Activated naive CD8-positive, alpha-beta T cell treated with anti-CD3 and anti-CD28 coated beads, Interleukin-2, amount 50 U/mL, for 24 hours (primary cell): ENCODE measurements at regions not wholly inside any gene's neighbourhood (a gene's known extent, or its start where the extent isn't known, plus 50 kb on each side); places are given as distances from the start of the nearest gene placed in this dataset.

Experiments
- ATAC-seq: fragments of 150-1000 bp; cut with Tn5 transposase; one replicate; pipeline ENCODE4 v1.10.0; 2021
- DNase-seq: peaks from one replicate; pipeline ENCODE4 v3.0.0; 2021
- H3K27ac Mint-ChIP-seq: one replicate; pipeline ENCODE4 v1.8.0; 2021; ENCODE audit warnings: mild to moderate bottlenecking, mixed read lengths
- H3K27me3 Mint-ChIP-seq: one replicate; pipeline ENCODE4 v1.8.0; 2021; ENCODE audit warnings: mixed read lengths
- H3K36me3 Mint-ChIP-seq: one replicate; pipeline ENCODE4 v1.8.0; 2021; ENCODE audit warnings: low read depth, mixed read lengths
- H3K4me1 Mint-ChIP-seq: one replicate; pipeline ENCODE4 v1.8.0; 2021; ENCODE audit warnings: mixed read lengths
- H3K4me3 Mint-ChIP-seq: one replicate; pipeline ENCODE4 v1.8.0; 2021; ENCODE audit warnings: mild to moderate bottlenecking, moderate library complexity, mixed read lengths
- H3K9me3 Mint-ChIP-seq: one replicate; pipeline ENCODE4 v1.8.0; 2021; ENCODE audit warnings: mixed read lengths

GRCh38 chr16:61596655-61597054 is 439.6 kb downstream of the CDH8 start:
- Mint-ChIP-seq H3K4me1 (no peaks in the 10 kb centered on the region), H3K4me3 (no peak overlapping the region), H3K27me3 (no peaks in the 10 kb centered on the region), H3K27ac (no peak overlapping the region), H3K36me3 (no peaks in the 10 kb centered on the region), H3K9me3 (peaks cover 25% of the 10 kb centered on the region)
- DNase-seq (no peak), ATAC-seq (no peak)

GRCh38 chr16:61595605-61596004 is 440.6 kb downstream of the CDH8 start:
- ATAC-seq: no peak
- no peak for DNase-seq
- Mint-ChIP-seq H3K9me3 (peaks cover 25% of the 10 kb centered on the region), H3K4me3 (no peak overlapping the region), H3K27ac (no peak overlapping the region), H3K36me3 (no peaks in the 10 kb centered on the region), H3K27me3 (no peaks in the 10 kb centered on the region), H3K4me1 (no peaks in the 10 kb centered on the region)

- Mint-ChIP-seq H3K9me3 (peaks cover 27% of the 10 kb centered on the region), H3K27me3 (no peaks in the 10 kb centered on the region), H3K36me3 (no peaks in the 10 kb centered on the region), H3K27ac (no peak overlapping the region), H3K4me3 (no peak overlapping the region), H3K4me1 (no peaks in the 10 kb centered on the region)
- DNase-seq (no peak), ATAC-seq (no peak)
These were observed 445.7 kb downstream of the CDH8 start for GRCh38 chr16:61590577-61590976.

- Mint-ChIP-seq H3K4me3 (no peak overlapping the region), H3K9me3 (peaks cover 16% of the 10 kb centered on the region), H3K27me3 (no peaks in the 10 kb centered on the region), H3K27ac (no peak overlapping the region), H3K4me1 (no peaks in the 10 kb centered on the region), H3K36me3 (no peaks in the 10 kb centered on the region)
- ATAC-seq: no peak
- no peak for DNase-seq
These were observed 448.7 kb downstream of the CDH8 start for GRCh38 chr16:61587526-61587925.

GRCh38 chr16:61581417-61582046 is 454.7 kb downstream of the CDH8 start:
- no peaks in the 10 kb centered on the region for H3K36me3 Mint-ChIP-seq
- H3K27me3 Mint-ChIP-seq: no peaks in the 10 kb centered on the region
- ATAC-seq (no peak), DNase-seq (no peak)
- H3K9me3 Mint-ChIP-seq: peaks cover 18% of the 10 kb centered on the region
- no peak overlapping the region for H3K27ac Mint-ChIP-seq
- no peaks in the 10 kb centered on the region for H3K4me1 Mint-ChIP-seq
- no peak overlapping the region for H3K4me3 Mint-ChIP-seq

- no peaks in the 10 kb centered on the region for H3K4me1 Mint-ChIP-seq
- H3K27me3 Mint-ChIP-seq: no peaks in the 10 kb centered on the region
- H3K9me3 Mint-ChIP-seq: peaks cover 19% of the 10 kb centered on the region
- no peaks in the 10 kb centered on the region for H3K36me3 Mint-ChIP-seq
- H3K4me3 Mint-ChIP-seq: no peak overlapping the region
- H3K27ac Mint-ChIP-seq: no peak overlapping the region
- ATAC-seq: no peak
- DNase-seq: no peak
These were observed 455.7 kb downstream of the CDH8 start for GRCh38 chr16:61580579-61580978.

- Mint-ChIP-seq H3K4me1 (no peaks in the 10 kb centered on the region), H3K9me3 (peaks cover 27% of the 10 kb centered on the region), H3K36me3 (no peaks in the 10 kb centered on the region), H3K4me3 (no peak overlapping the region), H3K27me3 (no peaks in the 10 kb centered on the region), H3K27ac (no peak overlapping the region)
- DNase-seq (no peak), ATAC-seq (no peak)
These were observed 457.0 kb downstream of the CDH8 start for GRCh38 chr16:61579195-61579594.

GRCh38 chr16:61576476-61576875 is 459.8 kb downstream of the CDH8 start:
- H3K36me3 Mint-ChIP-seq: no peaks in the 10 kb centered on the region
- H3K27ac Mint-ChIP-seq: no peak overlapping the region
- ATAC-seq (no peak), DNase-seq (no peak)
- H3K27me3 Mint-ChIP-seq: no peaks in the 10 kb centered on the region
- H3K9me3 Mint-ChIP-seq: peaks cover 31% of the 10 kb centered on the region
- no peak overlapping the region for H3K4me3 Mint-ChIP-seq
- H3K4me1 Mint-ChIP-seq: no peaks in the 10 kb centered on the region

GRCh38 chr16:61575617-61576016 is 460.6 kb downstream of the CDH8 start:
- no peaks in the 10 kb centered on the region for H3K36me3 Mint-ChIP-seq
- H3K4me1 Mint-ChIP-seq: no peaks in the 10 kb centered on the region
- DNase-seq (no peak), ATAC-seq (no peak)
- no peaks in the 10 kb centered on the region for H3K27me3 Mint-ChIP-seq
- H3K4me3 Mint-ChIP-seq: no peak overlapping the region
- peaks cover 31% of the 10 kb centered on the region for H3K9me3 Mint-ChIP-seq
- no peak overlapping the region for H3K27ac Mint-ChIP-seq

GRCh38 chr16:61569028-61569427 is 467.2 kb downstream of the CDH8 start:
- Mint-ChIP-seq H3K9me3 (peaks cover 23% of the 10 kb centered on the region), H3K27ac (no peak overlapping the region), H3K27me3 (no peaks in the 10 kb centered on the region), H3K36me3 (no peaks in the 10 kb centered on the region), H3K4me1 (no peaks in the 10 kb centered on the region), H3K4me3 (no peak overlapping the region)
- ATAC-seq: no peak
- DNase-seq: no peak

GRCh38 chr16:61564716-61565115 is 471.5 kb downstream of the CDH8 start:
- Mint-ChIP-seq H3K27ac (no peak overlapping the region), H3K4me3 (no peak overlapping the region), H3K36me3 (no peaks in the 10 kb centered on the region)

GRCh38 chr16:61555718-61556441 is 480.4 kb downstream of the CDH8 start:
- no peaks in the 10 kb centered on the region for H3K36me3 Mint-ChIP-seq
- DNase-seq: no peak
- H3K27ac Mint-ChIP-seq: no peak overlapping the region
- no peaks in the 10 kb centered on the region for H3K4me1 Mint-ChIP-seq
- no peak overlapping the region for H3K4me3 Mint-ChIP-seq
- no peaks in the 10 kb centered on the region for H3K27me3 Mint-ChIP-seq
- no peak for ATAC-seq
- peaks cover 15% of the 10 kb centered on the region for H3K9me3 Mint-ChIP-seq

More at GRCh38 chr16:61564716-61565115, 471.5 kb downstream of the CDH8 start:
- ATAC-seq (no peak), DNase-seq (no peak)
- no peaks in the 10 kb centered on the region for H3K27me3 Mint-ChIP-seq
- H3K4me1 Mint-ChIP-seq: no peaks in the 10 kb centered on the region
- peaks cover 33% of the 10 kb centered on the region for H3K9me3 Mint-ChIP-seq

- Mint-ChIP-seq H3K9me3 (peaks cover 23% of the 10 kb centered on the region), H3K27me3 (no peaks in the 10 kb centered on the region), H3K36me3 (no peaks in the 10 kb centered on the region), H3K4me3 (no peak overlapping the region), H3K4me1 (no peaks in the 10 kb centered on the region), H3K27ac (no peak overlapping the region)
- no peak for DNase-seq
- no peak for ATAC-seq
These were observed 486.9 kb downstream of the CDH8 start for GRCh38 chr16:61549327-61549726.

- Mint-ChIP-seq H3K36me3 (no peaks in the 10 kb centered on the region), H3K27me3 (no peaks in the 10 kb centered on the region), H3K4me3 (no peak overlapping the region), H3K4me1 (no peaks in the 10 kb centered on the region), H3K27ac (no peak overlapping the region), H3K9me3 (peaks cover 23% of the 10 kb centered on the region)
- no peak for DNase-seq
- no peak for ATAC-seq
These were observed 488.6 kb downstream of the CDH8 start for GRCh38 chr16:61547626-61548025.

GRCh38 chr16:61544165-61544564 is 492.1 kb downstream of the CDH8 start:
- DNase-seq: no peak
- Mint-ChIP-seq H3K4me3 (no peak overlapping the region), H3K4me1 (no peaks in the 10 kb centered on the region), H3K36me3 (no peaks in the 10 kb centered on the region), H3K27ac (no peak overlapping the region), H3K9me3 (peaks cover 21% of the 10 kb centered on the region), H3K27me3 (no peaks in the 10 kb centered on the region)
- ATAC-seq: no peak
